ENCODE measurements at regions not wholly inside any gene's neighbourhood (a gene's known extent, or its start where the extent isn't known, plus 50 kb on each side); places are given as distances from the start of the nearest gene placed in this dataset.

- no peak for DNase-seq (ENCODE audit: low read depth)
- H3K79me2 ChIP-seq (ENCODE audit: insufficient read depth, low read length): no peaks in the 10 kb centered on the region
- H3K27ac Mint-ChIP-seq (ENCODE audit: unreplicated experiment): no peak overlapping the region
- H3K36me3 Mint-ChIP-seq (ENCODE audit: low read depth, unreplicated experiment): no peaks in the 10 kb centered on the region
- peaks cover 4% of the 10 kb centered on the region for H3K27me3 ChIP-seq (ENCODE audit: insufficient read depth, low read length)
- H3K4me3 Mint-ChIP-seq (ENCODE audit: unreplicated experiment): no peak overlapping the region
- H3K9me3 ChIP-seq (ENCODE audit: insufficient read depth, low read depth, low read length): no peaks in the 10 kb centered on the region
- H3K4me2 ChIP-seq (ENCODE audit: low read length): no peak overlapping the region
- no peak overlapping the region for H2AFZ ChIP-seq (ENCODE audit: low read depth, low read length)
- H3K9me3 Mint-ChIP-seq (ENCODE audit: unreplicated experiment): peaks cover 12% of the 10 kb centered on the region
- H3K36me3 ChIP-seq (ENCODE audit: insufficient read depth, low read length): no peaks in the 10 kb centered on the region
- peaks cover 21% of the 10 kb centered on the region for H3K4me1 ChIP-seq (ENCODE audit: insufficient read depth, low read length)
- H3K27ac ChIP-seq (ENCODE audit: low read depth, low read length): no peak overlapping the region
- TF ChIP-seq EZH2 (IDR thresholded peaks at IDR 0.05; ENCODE audit: insufficient read depth, low read length): no peak
- H3K4me3 ChIP-seq (ENCODE audit: insufficient read depth, low read depth, low read length): no peak overlapping the region
- no peak for FAIRE-seq
- H3K4me1 Mint-ChIP-seq (ENCODE audit: low read depth, unreplicated experiment): peaks cover 6% of the 10 kb centered on the region
- H3K27me3 Mint-ChIP-seq (ENCODE audit: low read depth, unreplicated experiment): no peaks in the 10 kb centered on the region
- no peaks in the 10 kb centered on the region for H4K20me1 ChIP-seq (ENCODE audit: insufficient read depth, low read length)
- H3K9ac ChIP-seq (ENCODE audit: low read length): no peak overlapping the region
These were observed 315.7 kb downstream of the MN1 start for GRCh38 chr22:27485842-27486241.

- Mint-ChIP-seq H3K4me1 (ENCODE audit: low read depth, unreplicated experiment) (peaks cover 7% of the 10 kb centered on the region), H3K27me3 (ENCODE audit: low read depth, unreplicated experiment) (no peaks in the 10 kb centered on the region), H3K9me3 (ENCODE audit: unreplicated experiment) (peaks cover 18% of the 10 kb centered on the region), H3K4me3 (ENCODE audit: unreplicated experiment) (no peak overlapping the region), H3K36me3 (ENCODE audit: low read depth, unreplicated experiment) (no peaks in the 10 kb centered on the region), H3K27ac (ENCODE audit: unreplicated experiment) (no peak overlapping the region)
- Histone ChIP-seq H3K27me3 (ENCODE audit: insufficient read depth, low read length) (peaks cover 4% of the 10 kb centered on the region), H3K4me2 (ENCODE audit: low read length) (peak overlapping the region; percentile 61), H3K4me1 (ENCODE audit: insufficient read depth, low read length) (peaks cover 21% of the 10 kb centered on the region), H4K20me1 (ENCODE audit: insufficient read depth, low read length) (no peaks in the 10 kb centered on the region), H3K4me3 (ENCODE audit: insufficient read depth, low read depth, low read length) (no peak overlapping the region), H2AFZ (ENCODE audit: low read depth, low read length) (no peak overlapping the region), H3K79me2 (ENCODE audit: insufficient read depth, low read length) (no peaks in the 10 kb centered on the region), H3K27ac (ENCODE audit: low read depth, low read length) (no peak overlapping the region), H3K9me3 (ENCODE audit: insufficient read depth, low read depth, low read length) (peaks cover 4% of the 10 kb centered on the region), H3K36me3 (ENCODE audit: insufficient read depth, low read length) (no peaks in the 10 kb centered on the region), H3K9ac (ENCODE audit: low read length) (no peak overlapping the region)
- FAIRE-seq: no peak
- TF ChIP-seq CTCF (IDR thresholded peaks at IDR 0.05; ENCODE audit: insufficient read depth, low read depth, low read length): no peak
- TF ChIP-seq EZH2 (IDR thresholded peaks at IDR 0.05; ENCODE audit: insufficient read depth, low read length): no peak
- DNase-seq (ENCODE audit: low read depth): peak; percentile 70
These were observed 313.7 kb downstream of the MN1 start for GRCh38 chr22:27487600-27488452.

- DNase-seq (ENCODE audit: low read depth): no peak
- Histone ChIP-seq H3K4me2 (ENCODE audit: low read length) (peak overlapping the region; percentile 61), H3K4me1 (ENCODE audit: insufficient read depth, low read length) (peaks cover 21% of the 10 kb centered on the region), H3K27me3 (ENCODE audit: insufficient read depth, low read length) (no peaks in the 10 kb centered on the region), H3K36me3 (ENCODE audit: insufficient read depth, low read length) (no peaks in the 10 kb centered on the region), H3K79me2 (ENCODE audit: insufficient read depth, low read length) (no peaks in the 10 kb centered on the region), H3K9ac (ENCODE audit: low read length) (peak overlapping the region; percentile 25), H2AFZ (ENCODE audit: low read depth, low read length) (no peak overlapping the region), H3K9me3 (ENCODE audit: insufficient read depth, low read depth, low read length) (peaks cover 5% of the 10 kb centered on the region), H4K20me1 (ENCODE audit: insufficient read depth, low read length) (no peaks in the 10 kb centered on the region), H3K4me3 (ENCODE audit: insufficient read depth, low read depth, low read length) (peak overlapping the region; percentile 23), H3K27ac (ENCODE audit: low read depth, low read length) (peak overlapping the region; percentile 59)
- Mint-ChIP-seq H3K9me3 (ENCODE audit: unreplicated experiment) (peaks cover 18% of the 10 kb centered on the region), H3K27ac (ENCODE audit: unreplicated experiment) (no peak overlapping the region), H3K36me3 (ENCODE audit: low read depth, unreplicated experiment) (no peaks in the 10 kb centered on the region), H3K4me3 (ENCODE audit: unreplicated experiment) (no peak overlapping the region), H3K4me1 (ENCODE audit: low read depth, unreplicated experiment) (peaks cover 8% of the 10 kb centered on the region), H3K27me3 (ENCODE audit: low read depth, unreplicated experiment) (no peaks in the 10 kb centered on the region)
- TF ChIP-seq CTCF (IDR thresholded peaks at IDR 0.05; ENCODE audit: insufficient read depth, low read depth, low read length) (no peak), EZH2 (IDR thresholded peaks at IDR 0.05; ENCODE audit: insufficient read depth, low read length) (no peak)
- no peak for FAIRE-seq
These were observed 312.9 kb downstream of the MN1 start for GRCh38 chr22:27488456-27489177.

Measured in astrocyte (in vitro differentiated cells and primary cell).